PFSK-1 (cell line): ENCODE measurements at regions not wholly inside any gene's neighbourhood (a gene's known extent, or its start where the extent isn't known, plus 50 kb on each side); places are given as distances from the start of the nearest gene placed in this dataset.

Source experiments
- FOXP2 ChIP-seq: optimal IDR thresholded peaks from 2 replicates; pipeline ENCODE3; 2011; ENCODE audit warnings: borderline replicate concordance, control low read depth, inconsistent platforms; ENCODE audit not compliant: insufficient read depth; ENCODE audit errors: extremely low read length, extremely low read depth
- POLR2AphosphoS5 ChIP-seq: IDR thresholded peaks from 2 replicates; pipeline ENCODE4 v1.6.1; 2012; ENCODE audit warnings: low read depth, mild to moderate bottlenecking, control low read depth, low read length, moderate library complexity
- SIN3A ChIP-seq: IDR thresholded peaks from 2 replicates; pipeline ENCODE4 v1.6.1; 2012; ENCODE audit warnings: mild to moderate bottlenecking, low read length, moderate library complexity, borderline replicate concordance; ENCODE audit not compliant: insufficient read depth
- TAF1 ChIP-seq: IDR thresholded peaks from 2 replicates; pipeline ENCODE4 v1.6.1; 2012; ENCODE audit warnings: low read length, control low read depth, borderline replicate concordance; ENCODE audit not compliant: insufficient read depth
- TF ChIP-seq, protein P1 (sequence below), 2 experiments: IDR thresholded peaks; 2 replicates each; pipeline versions ENCODE4 v1.6.1 to v1.8.0; 2011 to 2012; ENCODE audit warnings: low read depth in 2 of 2, low read length in 2 of 2, control low read depth in 1 of 2, inconsistent platforms in 1 of 2, mild to moderate bottlenecking in 1 of 2, moderate library complexity in 1 of 2; ENCODE audit not compliant: insufficient read depth in 1 of 2

DNA sequence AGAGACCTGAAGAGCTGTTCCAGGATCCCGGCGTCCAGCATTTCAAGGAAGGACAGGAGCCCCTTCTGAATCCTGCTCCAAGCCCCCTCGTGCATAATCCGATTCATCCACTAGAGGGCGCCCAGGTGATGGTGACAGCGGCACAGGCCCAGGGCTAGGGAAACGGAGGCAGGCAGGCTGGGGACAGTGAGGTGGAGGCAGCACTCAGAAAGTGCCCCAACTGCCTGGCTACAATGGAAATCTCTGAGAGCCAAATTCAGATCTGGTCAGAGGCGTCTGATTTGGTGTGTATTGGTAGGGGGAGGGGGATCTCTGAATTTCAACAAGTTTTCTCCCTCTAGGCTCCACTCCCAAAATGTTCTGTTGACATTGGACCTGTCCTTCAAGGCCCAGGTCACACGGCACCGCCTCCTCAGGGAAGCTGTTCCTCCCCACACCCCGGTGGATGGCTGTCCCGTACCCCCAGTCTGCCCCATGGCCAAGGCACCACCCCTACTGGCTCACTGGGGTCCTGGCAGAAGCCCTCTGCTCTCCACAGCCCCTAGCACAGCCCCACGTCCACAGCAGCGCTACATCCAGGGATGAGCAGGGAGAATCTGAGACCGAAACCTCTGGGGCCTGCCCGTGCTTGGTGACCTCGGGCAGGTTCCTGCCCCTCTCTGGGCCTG is 142.9 kb downstream of the CRYBB2 start:
- TF ChIP-seq POLR2AphosphoS5 (no peak), FOXP2 (no peak), SIN3A (no peak), TAF1 (no peak)
- TF ChIP-seq, protein P1, sequence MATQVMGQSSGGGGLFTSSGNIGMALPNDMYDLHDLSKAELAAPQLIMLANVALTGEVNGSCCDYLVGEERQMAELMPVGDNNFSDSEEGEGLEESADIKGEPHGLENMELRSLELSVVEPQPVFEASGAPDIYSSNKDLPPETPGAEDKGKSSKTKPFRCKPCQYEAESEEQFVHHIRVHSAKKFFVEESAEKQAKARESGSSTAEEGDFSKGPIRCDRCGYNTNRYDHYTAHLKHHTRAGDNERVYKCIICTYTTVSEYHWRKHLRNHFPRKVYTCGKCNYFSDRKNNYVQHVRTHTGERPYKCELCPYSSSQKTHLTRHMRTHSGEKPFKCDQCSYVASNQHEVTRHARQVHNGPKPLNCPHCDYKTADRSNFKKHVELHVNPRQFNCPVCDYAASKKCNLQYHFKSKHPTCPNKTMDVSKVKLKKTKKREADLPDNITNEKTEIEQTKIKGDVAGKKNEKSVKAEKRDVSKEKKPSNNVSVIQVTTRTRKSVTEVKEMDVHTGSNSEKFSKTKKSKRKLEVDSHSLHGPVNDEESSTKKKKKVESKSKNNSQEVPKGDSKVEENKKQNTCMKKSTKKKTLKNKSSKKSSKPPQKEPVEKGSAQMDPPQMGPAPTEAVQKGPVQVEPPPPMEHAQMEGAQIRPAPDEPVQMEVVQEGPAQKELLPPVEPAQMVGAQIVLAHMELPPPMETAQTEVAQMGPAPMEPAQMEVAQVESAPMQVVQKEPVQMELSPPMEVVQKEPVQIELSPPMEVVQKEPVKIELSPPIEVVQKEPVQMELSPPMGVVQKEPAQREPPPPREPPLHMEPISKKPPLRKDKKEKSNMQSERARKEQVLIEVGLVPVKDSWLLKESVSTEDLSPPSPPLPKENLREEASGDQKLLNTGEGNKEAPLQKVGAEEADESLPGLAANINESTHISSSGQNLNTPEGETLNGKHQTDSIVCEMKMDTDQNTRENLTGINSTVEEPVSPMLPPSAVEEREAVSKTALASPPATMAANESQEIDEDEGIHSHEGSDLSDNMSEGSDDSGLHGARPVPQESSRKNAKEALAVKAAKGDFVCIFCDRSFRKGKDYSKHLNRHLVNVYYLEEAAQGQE (IDR thresholded peaks at IDR 0.05; ENCODE audit: insufficient read depth in 1 of 2, low read depth in 2 of 2, low read length in 2 of 2), result no peak

DNA sequence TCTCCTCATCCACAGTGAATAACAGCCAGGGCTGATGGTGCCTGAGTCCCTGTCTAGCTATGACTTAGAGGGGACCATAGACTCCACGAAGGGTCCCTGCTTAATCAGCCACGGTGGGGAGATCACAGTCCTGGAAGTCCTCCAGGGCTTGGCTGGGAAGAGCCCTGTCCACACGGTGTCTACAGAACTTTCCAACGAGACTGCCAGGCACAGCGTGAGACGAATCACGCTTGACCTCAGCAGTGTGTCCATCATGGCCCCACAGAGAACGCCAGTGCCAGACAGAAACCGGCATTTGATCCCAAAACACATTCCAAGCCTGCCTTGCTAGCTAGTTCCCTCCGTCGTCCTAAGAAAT is 143.4 kb downstream of the CRYBB2 start:
- TF ChIP-seq, protein P1 (IDR thresholded peaks at IDR 0.05; ENCODE audit: insufficient read depth in 1 of 2, low read depth in 2 of 2, low read length in 2 of 2), result no peak
- TF ChIP-seq POLR2AphosphoS5, result no peak
- no peak for TF ChIP-seq SIN3A
- TF ChIP-seq TAF1, result no peak
- no peak for TF ChIP-seq FOXP2

DNA sequence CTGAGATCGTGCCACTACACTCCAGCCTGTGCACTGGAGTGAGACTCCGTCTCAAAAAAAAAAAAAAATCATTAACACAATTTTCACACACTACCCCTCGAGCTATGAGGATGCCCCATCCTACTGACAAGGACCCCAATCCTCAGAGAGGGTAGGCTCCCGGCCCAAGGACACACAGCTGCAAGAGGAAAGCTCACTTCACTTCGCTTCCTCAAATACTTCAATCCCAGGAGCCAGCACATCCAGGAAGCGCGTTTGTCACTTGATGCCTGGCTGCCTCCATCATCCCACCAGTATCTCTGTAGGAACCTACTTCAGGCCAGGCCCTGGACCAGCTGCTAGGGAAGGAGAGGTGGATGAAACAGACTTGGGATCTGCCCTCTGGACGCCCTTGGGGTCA is 144.0 kb downstream of the CRYBB2 start:
- TF ChIP-seq, protein P1 (IDR thresholded peaks at IDR 0.05; ENCODE audit: insufficient read depth in 1 of 2, low read depth in 2 of 2, low read length in 2 of 2), result no peak
- TF ChIP-seq TAF1, result no peak
- no peak for TF ChIP-seq SIN3A
- TF ChIP-seq FOXP2, result no peak
- no peak for TF ChIP-seq POLR2AphosphoS5

DNA sequence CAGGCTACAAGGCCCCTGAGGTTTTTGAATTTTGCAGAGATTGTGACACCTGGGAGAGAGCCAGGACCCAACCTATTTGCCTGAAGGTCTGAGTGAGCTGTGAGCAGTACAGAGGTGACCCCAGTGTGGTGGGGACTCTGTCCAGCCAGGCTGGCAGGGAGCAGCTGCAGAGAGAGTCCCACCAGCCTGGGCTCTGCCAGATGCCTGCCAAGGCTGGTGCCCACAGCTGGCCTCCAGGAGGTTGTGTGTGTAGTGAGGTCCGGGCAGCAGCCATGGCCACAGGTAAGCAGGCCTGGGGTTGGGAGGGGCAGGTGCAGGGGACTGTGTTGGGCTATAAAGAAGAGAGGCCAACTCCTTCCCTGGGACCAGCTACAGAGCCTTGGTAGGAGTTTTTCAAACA is 144.8 kb downstream of the CRYBB2 start:
- TF ChIP-seq TAF1 (no peak), FOXP2 (no peak), POLR2AphosphoS5 (no peak), SIN3A (no peak)
- TF ChIP-seq, protein P1 (IDR thresholded peaks at IDR 0.05; ENCODE audit: insufficient read depth in 1 of 2, low read depth in 2 of 2, low read length in 2 of 2), result no peak

DNA sequence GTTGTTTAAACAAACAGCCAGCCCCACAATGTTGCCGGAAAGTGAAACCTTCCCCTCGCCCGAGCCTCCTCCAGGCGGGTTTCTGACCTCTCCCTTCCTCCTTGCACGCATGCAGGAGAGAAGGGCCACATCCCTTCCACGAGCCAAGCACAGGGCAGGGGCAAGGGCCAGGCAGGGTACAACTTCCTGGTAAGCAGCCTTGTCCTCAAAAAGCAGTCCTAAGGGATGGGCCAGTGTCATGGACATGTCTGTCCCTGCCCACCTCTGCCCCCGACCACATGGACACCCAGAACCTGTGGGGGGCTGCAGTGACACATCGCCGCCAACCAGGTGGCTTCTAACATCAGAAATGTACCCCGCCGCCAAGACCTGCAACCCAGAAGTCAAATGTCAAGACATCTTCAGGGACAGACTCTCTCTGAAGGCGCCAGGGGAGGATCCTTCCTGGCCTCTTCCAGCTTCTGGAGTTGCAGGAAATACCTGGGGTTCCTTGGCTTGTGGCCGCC is 145.3 kb downstream of the CRYBB2 start:
- TF ChIP-seq TAF1, result no peak
- TF ChIP-seq, protein P1 (IDR thresholded peaks at IDR 0.05; ENCODE audit: insufficient read depth in 1 of 2, low read depth in 2 of 2, low read length in 2 of 2), result no peak
